GM21529 (cell line): ENCODE measurements at regions not wholly inside any gene's neighbourhood (a gene's known extent, or its start where the extent isn't known, plus 50 kb on each side); places are given as distances from the start of the nearest gene placed in this dataset.
"Not testable (repeated sequence)": the region's sequence is repeated elsewhere in the genome, so short reads cannot be mapped to it uniquely, and the experiment has no call there.

Experiments used
- ATAC-seq: cut with Tn5 transposase; IDR thresholded peaks from one replicate; pipeline ENCODE4 v1.9.1; 2021; ENCODE audit not compliant: unreplicated experiment

DNA sequence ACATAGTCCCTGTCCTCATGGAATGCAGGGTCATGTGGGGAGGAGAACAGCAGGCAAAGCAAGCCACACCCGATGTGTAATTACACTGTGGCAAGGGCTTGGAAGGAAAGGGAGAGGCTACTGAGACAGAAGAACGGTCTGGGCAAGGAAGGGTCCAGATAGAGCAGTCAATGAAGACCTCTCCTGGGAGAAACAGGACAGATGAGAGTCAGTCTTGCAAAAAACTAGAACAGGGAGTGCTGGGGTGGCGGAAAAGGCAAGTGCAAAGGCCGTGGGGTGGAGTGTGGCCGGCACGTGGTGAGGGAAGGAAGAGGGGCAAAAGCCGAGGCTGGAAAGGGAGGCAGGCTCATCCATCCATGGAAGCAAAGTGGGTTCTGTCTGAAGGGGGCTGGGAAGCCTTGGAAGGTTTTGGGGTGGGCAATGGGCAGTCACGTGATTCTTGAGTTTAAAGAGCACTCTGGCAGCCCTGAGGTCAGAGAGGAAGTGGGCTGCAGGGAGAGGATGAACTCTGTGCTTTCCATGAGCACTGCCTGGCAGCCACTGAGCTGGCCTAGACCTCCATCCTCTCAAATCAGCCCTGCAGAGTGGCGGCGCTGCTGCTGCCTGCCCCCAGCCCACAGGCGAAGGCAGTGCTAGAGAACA, 182.2 kb downstream of the INHBB start:
- no peak for ATAC-seq

- ATAC-seq, result no peak
Observed at GRCh38 chr2:120528693-120529076, 182.7 kb downstream of the INHBB start.

DNA sequence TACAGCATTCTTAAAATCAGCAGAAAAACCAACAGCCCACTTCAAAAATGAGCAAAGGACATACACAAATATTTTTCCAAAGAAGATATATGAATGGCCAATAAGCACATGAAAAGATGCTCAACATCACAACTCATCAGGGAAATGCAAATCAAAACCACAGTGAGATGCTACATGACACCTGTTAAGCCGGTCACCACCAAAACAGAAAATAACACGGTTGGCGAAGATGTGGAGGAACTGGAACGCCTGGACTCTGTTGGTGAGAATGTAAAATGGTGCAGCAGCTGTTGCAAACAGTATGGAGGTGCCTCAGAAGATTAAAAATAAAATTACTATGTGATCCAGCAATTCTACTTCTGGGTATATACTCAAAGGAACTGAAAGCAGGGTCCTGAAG, 184.8 kb downstream of the INHBB start:
- no peak for ATAC-seq

DNA sequence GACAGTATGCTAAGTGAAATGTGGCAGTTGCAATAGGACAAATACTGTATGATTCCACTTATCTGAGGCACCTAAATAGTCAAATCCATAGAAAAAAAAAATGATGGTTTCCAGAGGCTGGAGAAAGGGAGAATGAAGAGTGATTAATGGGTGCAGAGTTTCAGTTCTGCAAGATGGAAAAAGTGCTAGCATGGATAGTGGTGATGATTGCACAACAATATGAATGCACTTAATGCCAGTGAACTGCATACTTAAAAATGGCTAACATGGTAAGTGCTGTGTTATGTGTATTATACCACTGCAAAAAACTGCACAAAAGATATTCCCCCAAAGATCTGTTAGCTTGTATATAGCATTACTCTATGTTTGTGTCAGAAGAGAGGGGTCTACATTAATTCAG, 185.4 kb downstream of the INHBB start:
- no peak for ATAC-seq

DNA sequence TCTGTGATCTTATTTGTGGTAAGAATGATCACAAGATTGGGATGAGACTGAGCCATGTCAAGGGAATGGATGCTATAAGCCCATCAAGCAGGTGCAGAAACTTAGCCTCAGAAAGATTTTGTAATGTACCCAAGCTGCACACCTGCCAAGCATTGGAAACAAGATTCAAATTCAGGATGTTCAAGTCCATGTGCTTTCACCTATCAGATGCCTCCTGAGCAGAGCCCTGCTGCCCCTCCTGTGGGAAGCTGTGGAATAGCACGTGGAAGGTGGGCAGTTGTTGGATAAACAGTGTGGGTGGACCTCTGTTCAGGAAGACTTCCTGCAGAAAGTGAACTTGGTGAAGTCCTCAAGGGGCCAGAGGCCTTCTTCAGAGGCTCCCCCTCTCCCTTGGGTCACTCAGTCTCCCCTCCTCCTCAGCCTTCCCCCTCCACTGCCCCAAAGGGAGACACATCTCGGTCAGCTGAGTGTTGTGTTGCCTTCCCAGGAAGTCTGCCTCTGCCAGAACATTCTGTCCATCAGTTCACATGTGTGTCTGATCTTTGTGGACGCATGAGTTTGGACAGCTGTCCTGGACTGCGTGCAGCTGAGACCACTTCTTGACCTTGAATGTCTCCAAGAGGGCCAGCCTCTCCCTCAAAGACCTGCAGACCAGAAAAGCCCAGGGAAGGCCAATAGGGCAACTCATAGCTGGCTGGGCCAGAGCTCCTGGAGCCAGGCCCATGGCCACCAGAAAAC, 186.1 kb downstream of the INHBB start:
- no peak for ATAC-seq

- no peak for ATAC-seq
Observed at GRCh38 chr2:120533625-120534024, 187.7 kb downstream of the INHBB start.

DNA sequence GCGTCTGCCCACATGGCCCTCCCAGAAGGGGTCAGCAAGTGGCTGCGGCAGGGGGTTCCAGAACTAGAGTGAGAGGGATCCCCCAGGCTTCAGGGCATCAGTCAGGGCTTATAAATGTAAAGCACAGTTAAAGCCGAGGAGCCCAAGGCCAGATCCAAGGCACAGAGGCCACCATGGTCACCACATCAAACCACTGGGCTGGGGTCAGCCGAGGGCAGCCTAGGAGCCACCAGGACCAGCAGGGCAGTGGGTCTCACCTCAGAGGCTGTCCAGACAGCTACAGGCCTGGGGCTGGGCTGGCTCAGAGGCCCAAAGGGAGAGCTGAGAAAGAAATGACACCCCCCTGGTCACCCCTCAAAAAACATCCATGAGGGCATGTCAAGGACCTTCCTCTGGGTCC, 188.5 kb downstream of the INHBB start:
- ATAC-seq, result no peak

DNA sequence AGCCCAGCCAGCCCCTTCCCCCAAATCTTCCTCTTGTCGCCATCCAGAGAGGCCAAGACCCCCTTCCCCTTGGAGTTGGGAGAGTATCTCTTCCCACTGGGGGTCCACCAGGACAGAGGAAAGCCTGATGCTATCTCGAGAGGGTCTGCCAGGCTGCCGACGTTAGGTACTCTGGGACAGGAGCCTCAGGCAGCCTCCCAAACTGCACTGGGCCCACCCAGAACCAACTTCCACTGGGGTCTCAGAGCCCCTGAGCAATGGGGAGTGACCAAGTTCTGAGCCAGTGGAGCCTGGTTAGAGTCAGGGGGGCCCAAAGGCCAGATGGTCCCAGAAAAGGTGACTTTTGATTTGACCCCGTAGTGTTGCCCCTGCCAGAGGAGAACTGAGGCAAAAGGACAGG, 189.1 kb downstream of the INHBB start:
- ATAC-seq, result no peak

DNA sequence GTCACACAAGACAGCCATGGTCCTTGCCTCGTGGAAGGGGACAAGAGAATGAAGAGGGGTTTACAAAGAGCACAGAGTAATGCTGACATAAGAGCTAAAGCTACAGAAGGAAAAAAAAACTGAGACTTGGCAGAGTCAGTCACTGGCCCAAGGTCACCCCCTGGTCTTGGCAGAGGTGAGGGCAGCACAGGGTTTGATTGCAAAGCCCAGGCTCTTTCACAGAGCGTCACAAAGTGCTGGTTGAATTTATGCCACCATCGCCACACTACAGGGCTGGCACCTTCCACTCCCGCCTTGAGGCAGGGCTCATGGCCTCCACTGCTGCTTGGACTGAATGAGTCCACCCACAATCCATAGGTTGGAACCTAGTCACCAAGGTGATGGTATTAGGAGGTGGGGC, 190.2 kb downstream of the INHBB start:
- ATAC-seq, result no peak

DNA sequence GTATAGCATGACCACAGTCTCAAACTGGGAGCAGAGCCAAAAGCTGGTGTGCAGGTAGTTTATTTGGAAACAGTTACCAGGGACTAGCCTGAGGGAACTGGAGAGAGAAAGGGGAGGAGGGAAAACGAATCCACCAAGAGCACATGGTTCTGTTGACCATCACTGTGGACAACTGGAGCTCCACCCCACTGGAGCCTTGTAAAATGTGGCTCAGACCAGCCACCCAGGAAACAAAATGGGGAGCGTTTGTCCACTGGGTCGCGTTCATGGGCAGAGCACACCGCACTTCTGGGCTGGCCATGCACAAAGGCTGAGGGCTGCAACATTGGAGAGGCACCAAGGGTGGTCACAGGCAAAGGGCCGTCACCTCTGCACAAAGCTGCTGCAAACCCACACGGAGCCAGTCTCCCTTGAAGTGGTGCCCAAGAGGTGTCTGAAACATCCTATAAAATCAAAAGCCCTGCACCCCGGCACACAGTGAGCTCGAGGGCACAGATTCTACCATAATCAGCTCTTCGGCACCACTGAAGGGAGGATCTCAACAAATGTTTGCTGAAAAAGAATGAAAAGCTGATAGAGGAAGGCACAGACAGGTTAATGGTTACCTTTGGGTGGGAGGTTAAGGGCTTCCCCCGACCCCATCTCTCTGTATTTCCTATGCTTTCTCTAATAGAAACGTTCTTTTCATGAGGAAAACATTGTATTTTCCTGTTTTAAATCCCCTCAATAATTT, 192.9 kb downstream of the INHBB start:
- no peak for ATAC-seq

DNA sequence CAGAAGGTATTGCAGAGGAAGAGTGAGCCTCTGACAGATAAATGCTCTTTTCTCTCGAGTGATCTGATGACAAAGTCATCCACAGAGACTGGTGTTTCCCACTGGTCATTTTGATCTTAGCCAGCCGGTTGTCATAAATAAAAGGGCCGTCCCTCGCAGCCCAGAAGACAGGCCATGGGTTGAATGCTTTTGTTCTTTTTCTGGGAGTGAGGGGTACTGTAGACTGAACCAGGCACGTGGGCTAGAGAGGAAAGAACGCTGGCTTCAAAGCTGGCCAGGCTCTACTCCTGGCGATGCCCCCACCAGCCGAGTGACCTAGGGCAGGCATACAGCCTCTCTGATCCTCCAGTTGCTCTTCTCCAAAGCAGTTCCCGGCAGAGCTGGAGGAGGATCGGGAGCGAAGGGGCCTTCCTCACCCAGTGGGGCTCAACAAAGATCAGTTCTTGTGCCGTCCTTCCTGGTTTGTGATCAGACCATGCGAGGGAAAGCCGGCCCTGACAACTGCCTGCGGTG, 193.5 kb downstream of the INHBB start:
- no peak for ATAC-seq

DNA sequence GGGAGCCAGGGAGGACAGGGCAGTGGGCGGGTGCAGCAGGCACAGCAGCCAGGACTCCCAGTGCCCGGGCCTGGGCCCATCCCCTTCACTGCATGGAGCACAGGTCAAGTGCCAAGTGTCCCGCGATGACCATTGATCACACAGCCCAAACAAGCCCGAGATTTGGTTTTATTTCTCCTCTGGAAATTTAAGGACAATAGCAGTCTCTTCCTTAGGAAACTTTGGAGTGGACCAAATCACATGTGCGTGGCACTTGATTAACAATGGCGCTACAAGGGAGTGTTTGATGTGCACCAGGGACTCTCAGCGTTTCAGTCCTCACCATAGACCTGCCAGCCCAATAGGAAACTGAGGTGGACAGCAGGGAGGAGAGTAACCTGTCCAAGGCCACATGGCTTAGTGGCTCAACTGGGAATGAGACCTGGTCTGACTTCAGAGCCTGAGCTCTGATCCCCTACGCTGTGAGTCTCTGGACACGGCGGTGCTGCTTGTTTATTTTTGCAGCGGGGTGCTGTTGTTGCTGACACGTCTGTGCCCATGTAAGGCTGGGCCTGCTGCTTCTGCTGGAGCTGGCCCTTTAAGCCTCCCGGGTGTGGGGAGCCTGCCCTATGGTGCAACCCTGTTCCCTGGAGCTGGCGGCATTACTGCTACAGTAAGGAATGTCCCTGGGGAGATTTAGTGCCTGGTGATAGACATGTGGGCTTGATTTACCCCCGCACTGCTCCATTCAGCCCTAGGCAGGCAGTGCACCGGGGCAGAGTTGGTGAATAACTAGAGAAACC, 194.2 kb downstream of the INHBB start:
- no peak for ATAC-seq

DNA sequence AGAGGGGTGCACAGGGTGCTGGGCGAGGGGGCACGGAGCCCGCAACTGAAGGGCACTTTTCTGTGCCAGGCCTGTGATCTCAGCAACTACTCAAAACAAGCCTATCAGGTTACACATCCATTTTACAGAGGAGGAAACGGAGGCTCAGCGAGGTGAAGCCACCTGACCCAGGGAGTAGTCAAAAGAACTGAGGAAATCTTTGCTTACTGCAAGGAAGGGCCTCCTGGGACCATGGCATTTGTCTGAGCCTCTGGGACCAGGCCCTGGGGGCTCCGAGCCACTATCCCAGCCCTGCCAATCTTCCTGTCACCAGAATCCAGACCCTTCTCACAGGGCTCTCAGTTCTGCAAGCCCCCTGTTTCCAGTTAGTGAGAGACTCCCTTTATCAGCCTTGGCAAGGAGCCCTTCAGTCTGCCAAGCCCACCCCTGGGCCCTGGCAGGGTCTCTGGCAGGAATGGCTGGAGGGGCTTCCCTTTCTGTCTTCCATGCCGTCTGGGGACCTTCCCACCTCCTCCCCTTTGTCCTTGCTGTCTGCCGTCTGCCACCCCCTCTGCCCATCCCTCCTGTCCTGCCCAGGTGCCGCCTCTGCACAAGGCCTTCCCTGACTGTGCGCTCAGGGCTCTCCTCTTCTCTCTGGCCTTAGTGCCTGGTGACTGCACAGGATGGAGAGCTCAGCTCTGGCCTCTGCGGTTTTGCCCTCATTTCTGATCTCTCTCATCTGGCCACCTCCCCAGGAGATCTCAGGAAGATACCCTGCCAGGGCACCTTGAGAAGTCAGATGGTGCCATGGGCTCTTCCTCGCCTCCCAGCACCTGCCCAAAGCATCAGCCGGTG, 194.7 kb upstream of the GLI2 start:
- ATAC-seq, result no peak

DNA sequence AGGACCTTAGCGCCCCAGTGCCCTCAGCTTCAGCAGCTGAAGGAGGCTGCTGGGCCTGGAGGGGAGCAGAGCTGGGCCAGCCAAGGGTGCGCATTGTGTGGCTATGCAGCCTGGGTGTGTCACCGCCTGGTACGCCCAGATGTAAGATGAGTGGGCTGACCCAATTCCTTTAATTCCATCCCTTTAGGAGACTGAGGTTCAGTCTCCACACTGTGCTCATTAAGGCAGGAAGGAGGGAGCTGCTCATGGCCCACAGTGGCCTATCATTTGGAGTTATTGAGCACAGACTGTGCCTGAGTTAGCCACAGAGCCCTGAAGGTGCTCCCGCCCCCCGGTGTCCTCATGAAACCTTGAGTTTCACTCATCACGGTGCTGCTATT, 194.1 kb upstream of the GLI2 start:
- ATAC-seq, result no peak

GRCh38 chr2:120541972-120542670, 193.5 kb upstream of the GLI2 start:
- no peak for ATAC-seq

DNA sequence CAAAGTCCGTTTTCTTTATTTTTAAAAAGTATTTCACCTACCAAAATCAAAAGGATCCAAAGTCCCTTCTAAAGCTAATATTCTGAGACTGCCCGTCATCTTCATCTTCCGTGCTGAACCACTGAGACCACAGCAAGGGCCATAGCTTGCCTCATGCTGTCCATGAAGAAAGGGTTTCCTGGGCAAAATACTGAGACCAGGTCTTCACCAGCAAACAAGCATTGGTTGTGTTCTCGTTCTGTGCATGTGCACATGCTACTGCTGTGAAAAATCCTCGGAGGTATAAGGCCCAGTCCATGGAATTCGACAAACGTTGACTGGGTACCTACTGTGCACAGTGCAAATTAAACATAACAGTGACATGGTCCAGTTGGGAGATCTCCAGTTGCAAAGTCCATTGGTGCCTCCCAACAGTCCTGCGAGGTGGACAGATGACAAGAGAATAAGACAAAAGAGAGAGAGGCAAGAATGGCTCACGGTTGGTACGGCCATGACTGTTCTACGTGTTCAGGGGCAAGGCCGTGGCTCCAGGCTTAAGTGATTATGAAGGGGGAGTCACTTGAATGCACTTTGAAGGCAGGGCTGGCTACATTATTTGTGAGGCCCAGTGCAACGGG, 192.6 kb upstream of the GLI2 start:
- no peak for ATAC-seq

DNA sequence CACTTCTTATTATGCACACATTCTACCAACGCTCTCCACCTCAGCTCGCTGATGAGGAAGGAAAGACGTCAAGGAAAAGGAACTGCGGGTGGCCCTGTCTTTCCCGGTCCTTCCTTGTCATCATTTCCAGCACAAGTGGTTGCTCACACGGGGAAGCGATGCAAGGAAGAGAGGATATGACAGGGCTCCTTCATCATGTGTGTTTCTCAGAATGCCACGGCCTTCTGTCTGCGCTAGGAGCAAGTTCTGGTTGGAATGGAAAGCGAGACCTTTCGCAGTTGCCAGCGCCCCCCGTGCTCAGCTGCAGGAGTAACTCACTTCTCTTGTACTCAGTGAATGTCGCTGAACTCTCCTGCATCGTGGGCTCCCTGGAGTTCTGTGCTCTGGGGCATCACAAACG, 191.8 kb upstream of the GLI2 start:
- no peak for ATAC-seq

DNA sequence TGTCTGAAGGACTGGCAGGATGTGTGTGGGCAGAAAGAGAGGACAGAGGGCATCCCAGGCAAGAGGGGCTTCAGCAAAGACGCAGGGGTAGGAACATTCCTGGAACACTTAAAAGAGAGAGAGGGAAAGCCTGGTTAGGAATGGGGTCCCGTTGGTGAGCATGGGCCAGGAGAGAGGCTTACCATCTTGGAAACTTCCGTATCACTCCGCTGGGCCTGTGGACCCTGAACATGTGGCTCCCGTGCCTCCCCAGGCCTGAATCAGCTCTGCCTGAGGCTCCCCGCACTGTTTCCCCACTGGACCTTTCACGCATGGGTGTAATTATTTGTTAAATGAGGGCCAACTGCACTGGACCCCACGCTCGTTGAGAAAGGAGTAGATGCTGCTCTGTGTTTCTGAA, 191.1 kb upstream of the GLI2 start:
- no peak for ATAC-seq

DNA sequence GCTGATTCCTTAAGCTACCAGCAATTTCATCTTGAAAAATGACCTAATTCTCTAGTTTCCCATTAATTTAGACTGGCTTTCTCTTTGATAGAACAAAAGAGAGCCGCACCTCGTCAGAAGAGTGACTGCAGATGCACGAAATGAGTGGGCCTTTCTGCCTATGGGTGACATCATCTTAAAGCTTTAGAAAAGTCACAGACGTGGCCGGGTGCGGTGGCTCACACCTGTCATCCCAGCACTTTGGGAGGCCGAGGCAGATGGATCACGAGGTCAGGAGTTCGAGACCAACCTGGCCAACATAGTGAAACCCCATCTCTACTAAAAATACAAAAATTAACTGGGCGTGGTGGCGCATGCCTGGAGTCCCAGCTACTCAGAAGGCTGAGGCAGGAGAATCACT, 190.7 kb upstream of the GLI2 start:
- not testable (repeated sequence) for ATAC-seq
